HG03039 (cell line): ENCODE measurements at regions not wholly inside any gene's neighbourhood (a gene's known extent, or its start where the extent isn't known, plus 50 kb on each side); places are given as distances from the start of the nearest gene placed in this dataset.
"Not testable (repeated sequence)": the region's sequence is repeated elsewhere in the genome, so short reads cannot be mapped to it uniquely, and the experiment has no call there.

Source experiments
- ATAC-seq: cut with Tn5 transposase; IDR thresholded peaks from one replicate; pipeline ENCODE4 v1.9.1; 2021; ENCODE audit warnings: mild to moderate bottlenecking, moderate library complexity; ENCODE audit not compliant: unreplicated experiment

DNA sequence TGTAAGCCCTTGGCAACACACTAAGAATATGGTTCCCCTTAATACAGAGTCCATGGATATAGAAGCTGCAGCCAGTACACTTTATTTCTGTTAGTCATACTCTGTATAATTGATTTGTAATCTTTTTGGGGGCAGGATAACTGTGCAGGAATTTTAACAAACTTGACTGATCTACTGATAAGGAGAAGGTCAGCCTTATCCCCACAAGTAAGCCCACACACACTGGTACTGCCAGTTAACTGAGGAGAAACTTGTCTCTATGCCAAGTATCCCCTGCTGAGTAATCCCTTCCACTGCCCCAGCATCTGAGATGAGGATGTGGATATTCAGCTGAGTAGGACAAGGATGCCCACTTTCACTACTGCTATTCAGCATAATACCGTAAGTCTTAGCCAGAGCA, 154.9 kb upstream of the CXXC4 start:
- no peak for ATAC-seq

DNA sequence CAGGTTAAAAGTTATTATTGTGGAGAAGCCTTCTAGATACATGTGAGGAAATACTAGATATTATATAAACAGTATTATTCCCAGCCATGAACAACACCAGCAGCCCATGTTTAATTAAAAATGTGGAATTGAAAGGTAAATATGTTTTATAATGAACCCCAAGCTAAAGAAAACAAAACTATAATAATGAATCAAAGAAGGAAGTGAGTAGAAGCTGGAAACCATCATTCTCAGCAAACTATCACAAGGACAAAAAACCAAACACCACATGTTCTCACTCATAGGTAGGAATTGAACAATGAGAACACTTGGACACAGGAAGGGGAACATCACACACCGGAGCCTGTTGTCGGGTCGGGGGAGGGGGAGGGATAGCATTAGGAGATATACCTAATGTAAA, 167.6 kb upstream of the CXXC4 start:
- not testable (repeated sequence) for ATAC-seq

DNA sequence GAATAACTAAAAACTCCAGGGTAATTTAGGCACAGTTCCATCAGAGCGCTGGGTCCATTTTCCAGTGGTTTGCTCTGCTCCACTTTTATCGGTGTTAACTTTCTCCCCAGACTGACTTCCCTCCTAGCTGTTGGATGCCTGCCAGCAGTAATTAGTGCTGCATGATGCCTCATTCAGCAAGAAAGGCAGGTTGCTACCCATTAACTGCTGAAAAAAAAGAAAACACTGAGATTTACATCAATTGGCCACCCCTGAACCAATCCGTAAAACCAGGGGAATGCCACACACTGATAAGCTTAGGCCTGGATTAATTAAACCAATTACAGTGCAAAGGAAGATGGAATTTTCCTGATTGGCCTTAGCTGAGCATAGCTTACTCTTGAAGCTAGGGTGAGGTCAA, 182.4 kb upstream of the CXXC4 start:
- ATAC-seq = no peak

DNA sequence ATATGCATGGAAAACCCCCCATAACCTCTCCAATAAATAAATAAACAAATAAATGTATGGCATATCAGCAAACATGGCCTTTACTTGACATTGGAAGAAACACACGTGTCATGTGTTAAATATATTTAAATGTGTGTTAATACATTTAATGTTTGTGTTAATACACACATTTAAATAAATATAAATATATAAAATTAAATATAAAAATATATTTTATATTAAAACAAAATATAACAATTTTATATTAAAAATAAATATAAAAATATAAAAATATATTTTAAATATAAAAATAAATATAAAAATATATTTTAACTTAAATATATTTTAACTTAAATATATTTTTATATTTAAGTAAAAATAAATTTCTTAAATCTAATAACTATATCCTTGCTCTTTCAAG, 187.6 kb upstream of the CXXC4 start:
- ATAC-seq = no peak

DNA sequence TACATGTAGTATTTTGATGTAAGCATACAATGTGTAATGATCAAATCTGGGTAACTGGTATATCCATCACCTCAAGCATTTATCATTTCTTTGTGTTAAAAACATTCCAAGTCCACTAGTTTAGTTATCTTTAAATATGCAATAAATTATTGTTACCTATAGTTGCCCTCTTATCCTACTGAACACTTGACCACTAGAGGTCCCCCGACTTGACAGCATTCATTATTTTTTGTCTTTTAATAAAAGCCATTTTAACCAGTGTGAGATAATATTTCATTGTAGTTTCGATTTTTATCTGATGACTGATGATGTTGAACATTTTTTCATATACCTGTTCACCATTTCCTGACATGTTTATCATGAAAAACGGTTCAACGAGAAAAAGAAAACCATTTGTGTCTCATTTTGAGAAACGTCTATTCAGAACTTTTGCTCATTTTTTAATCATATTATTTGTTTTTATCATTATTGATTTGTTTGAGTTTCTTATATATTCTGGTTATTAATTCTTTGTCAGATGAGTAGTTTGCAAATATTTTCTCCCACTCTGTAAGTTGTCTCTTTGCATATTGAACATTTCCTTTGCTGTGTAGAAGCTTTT, 199.0 kb upstream of the CXXC4 start:
- ATAC-seq = no peak

DNA sequence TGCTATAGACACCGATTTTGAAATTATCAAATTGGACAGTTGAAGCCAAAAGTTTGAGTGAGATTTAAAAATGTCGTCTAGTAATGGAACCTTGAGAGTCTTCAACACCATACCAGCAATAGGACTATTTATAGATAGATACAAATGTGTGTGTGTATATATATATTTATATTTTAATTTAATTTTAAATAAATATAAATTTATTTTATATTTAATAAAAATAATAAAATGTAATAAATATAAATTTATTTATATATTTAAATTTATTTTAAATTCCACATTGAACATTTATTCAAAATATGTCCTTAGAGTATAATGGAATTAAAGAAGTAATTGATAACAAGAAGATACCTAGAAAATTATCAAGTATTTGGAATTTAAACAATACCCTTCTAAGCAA, 221.9 kb upstream of the CXXC4 start:
- ATAC-seq = no peak

DNA sequence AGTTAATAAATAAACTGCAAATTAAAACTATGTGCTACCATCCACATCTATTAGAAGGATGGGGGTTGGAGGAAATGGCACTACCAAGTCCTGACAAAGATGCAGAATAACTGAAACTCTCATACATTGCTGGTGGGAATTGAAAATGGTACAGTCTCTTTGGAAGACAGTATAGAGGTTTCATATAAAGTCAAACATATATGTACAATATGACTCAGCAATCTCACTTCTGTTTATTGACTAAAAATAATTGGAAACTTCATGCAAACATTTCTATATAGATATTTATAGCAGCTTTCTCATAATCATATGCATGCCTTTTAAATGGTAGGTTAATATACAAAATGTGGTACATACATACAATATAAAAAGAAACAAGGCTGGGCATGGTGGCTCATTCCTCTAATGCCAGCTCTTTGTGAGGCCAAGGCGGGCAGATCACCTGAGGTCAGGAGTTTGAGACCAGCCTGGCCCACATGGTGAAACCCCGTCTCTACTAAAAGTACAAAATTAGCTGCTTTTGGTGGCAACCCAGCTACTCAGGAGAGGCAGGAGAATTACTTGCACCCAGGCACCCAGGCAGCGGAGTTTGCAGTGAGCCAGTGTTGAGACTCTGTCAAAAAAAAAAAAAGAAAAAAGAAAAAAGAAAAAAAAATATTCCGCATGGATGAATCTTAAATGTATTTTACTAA, 225.0 kb upstream of the CXXC4 start:
- ATAC-seq = peak; percentile 98

DNA sequence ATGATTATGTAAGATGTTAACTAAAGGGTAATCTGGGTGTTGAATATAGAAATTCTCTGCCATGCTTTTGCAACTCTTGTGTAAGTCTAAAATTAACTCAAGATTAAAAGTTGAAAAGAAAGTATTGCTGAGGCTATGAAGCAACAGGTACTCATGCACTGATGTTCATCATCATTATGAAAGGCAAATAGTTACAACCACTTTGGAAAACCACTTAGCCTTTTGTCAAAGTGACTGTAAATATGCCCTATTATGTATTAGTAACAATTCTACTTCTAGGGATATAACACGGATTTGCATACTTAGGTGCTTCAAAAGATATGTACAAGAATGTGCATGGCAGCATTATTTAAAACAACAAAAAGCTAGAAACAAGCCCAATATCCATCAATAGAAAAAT, 227.8 kb upstream of the CXXC4 start:
- no peak for ATAC-seq

DNA sequence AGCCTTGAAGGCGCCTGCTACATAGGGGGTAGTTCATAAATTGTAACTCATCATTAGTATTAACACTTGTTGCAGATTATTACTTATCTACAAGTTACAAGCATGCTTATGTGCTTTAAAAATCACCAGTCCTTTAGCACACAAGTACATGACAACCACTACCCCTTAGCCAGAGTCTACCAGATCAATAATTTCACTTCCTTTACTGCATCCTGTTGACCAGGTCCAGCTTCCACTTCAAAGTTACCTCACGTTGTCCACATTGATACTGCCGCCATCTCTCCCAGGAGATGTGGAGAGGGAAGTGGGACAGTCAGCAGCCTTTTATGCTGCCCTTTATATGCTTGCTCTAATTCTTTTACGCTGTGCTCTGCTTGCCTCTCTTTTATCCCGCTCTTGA, 231.3 kb upstream of the CXXC4 start:
- ATAC-seq = no peak

DNA sequence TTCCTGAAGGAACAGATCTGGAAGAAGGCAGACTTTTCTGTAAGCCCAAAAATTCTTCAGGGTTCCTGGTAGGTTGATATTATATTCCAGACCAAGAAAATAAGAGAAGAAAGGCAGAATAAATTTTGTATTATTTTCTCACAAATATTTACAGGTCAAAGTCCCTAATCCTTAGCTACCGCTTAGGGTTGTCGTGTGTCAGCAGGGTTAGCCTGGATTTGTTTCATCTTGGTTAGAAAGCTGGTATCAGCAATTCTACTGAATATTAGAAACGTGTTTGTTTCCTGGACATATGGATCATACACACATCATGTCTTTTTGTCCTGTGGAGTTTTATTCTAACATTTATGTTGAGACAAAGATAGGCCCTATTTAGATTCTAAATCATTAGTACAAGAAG, 232.9 kb upstream of the CXXC4 start:
- ATAC-seq = no peak

DNA sequence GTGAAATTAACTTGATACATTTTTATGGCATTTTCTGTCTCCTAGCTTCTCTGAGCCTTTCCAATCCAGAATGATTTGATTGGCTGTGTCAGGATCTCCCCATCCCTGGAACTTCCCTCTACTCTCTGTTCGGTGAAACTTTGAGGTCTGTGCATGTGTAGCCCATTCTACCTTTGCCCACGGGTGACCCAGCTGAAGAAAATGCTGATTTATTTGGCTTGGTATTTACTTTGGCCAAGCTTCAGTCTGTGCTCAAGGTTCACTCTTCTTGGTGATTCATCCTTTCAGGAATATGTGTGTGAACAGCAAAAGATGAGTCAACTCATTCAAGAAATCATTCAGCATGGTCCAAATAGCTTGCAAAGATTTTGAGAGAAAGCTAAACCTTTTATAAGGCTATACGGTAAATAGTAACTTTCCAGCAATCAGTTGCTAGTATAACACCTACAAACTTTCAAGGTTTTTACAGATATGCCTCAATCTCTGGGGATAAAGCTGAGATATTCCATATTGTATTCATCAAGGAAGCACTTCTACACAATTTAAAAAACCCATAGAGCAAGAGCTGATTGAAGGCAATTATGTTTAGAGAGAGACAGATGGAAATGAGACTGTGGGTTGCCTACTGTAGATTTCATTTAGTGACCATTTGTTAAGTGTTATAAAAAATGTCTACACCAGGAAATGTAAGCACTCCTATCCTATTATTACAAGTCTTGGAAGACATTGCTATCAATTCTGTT, 233.9 kb upstream of the CXXC4 start:
- peak; percentile 49 for ATAC-seq

DNA sequence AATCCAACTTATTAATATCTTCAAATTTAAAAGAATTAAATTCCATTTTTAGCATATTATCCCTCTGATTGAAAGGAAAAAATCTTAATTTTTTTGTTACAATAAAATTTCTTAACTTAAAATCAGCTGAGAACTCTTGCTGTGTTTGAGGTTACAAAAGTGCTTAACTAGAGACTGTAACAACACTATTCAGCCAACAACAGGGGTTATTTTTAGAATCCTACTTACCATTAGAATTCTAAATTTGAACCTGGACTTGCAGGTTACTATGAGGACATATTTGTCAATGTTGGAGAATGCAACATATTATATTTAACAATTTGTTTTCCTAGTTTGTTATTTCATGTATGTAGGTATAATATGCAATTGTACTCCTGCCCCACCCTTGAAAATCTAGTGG, 238.1 kb upstream of the CXXC4 start:
- no peak for ATAC-seq

DNA sequence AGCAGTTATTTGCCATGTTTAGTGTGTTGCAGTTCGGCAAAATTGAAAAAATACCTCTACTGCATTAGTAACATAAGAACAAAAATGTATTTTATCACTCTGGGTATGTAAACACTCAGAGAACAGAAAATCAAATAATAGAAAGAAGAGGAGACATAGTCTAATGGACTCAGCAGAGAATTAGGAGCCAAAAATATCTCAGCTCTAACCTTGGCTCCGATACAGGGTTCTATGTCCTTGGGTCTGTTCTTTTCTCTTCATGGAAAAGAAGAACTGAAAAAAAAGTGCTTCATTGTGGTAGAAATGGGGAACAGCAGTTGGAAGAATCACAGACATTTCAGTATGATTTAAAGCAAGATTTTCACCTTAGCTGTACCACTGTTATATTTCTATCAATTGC, 240.5 kb upstream of the CXXC4 start:
- no peak for ATAC-seq

DNA sequence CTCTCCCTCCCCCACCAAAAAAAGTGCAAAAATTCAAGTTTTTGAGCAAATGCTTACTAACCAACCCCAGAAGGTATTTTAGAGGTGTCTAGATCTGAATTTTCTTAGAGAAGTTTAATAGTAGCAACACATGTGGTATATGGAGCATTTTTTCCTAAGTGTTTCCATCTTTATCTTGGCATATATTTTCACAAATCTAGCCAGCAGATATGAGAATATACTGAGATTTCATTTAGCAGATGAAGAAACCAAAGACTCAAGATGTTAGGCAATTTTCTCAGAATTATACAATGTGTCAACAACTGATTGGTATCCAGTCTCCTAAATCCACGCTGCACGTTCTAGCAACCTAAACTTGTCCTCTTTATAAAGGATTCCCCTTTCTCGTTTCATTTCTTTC, 245.5 kb upstream of the CXXC4 start:
- ATAC-seq = no peak

DNA sequence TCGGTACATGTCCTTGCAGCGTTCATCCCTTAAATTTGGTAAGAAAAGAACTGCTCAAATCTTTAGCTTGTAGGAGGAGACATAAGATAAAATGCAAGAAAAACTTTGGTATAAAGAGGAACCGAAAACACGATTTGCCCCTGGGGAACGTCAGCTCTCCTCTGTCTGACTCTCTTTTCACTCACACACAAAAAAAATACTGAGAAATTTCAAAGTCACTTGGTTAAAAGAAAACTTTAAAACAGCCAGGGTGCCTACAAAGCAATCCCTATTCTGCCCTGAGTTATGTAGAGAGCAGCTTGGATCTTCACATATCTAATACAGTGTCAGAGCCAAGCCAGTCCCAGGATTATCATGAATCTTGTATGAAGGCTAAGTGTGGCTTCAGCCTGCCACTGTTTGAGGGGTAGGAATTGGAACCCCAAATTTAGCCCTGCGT, 248.5 kb upstream of the CXXC4 start:
- ATAC-seq = peak; percentile 97

DNA sequence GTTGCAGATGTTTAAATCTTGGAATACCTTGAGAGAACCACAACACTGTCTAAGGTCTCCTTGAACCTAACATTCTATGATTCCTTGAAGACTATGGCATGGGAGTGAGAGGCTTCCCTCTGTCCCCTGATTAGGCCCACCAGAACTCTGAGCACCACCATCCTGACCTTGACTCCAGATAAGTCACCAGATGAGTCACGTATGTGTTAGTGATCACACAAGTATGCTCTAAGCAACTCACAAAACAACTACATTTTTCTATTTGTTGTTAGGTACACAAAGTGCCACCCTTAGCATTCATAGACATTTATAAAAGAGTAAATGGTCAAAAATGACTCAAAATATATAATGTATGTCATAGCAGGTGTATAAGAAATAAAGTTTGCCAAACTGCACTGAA, 252.9 kb upstream of the CXXC4 start:
- ATAC-seq = no peak

DNA sequence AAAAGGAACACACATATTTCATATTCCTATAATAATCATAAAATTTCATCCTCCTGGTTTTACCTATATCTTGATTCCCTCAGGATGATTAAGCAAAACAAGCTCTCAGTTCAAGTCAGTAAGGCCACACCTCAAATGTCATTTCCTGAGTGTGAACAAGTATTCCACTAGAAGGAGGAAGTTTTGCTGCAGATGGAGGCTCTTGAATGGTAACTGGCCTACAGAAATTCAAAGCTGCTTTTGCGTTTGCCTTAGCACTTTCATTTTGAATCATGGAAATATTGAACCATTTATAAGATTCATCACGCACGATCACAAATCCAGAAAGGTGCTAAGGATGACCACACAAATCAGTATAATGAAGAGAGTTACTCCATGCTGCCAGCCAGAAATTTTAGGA, 254.4 kb upstream of the CXXC4 start:
- no peak for ATAC-seq

DNA sequence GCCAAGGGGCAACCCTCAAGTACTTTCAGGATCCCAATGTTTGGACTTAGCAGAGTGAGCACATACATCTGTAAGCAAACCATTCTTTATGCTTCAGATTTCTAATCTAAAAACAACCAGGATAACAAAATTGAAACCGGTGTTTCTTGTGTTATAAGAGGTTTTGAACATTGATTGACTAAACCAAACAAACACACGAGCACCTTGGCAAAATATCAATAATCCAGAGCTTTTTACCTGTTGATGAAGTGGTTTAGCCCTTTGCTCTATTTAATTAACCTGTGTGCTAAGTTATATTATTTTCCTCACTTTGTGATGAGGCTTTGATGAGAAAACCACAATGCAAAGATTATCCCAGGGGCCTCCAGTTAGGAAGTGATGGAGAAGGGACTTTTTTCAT, 255.3 kb upstream of the CXXC4 start:
- ATAC-seq = no peak

DNA sequence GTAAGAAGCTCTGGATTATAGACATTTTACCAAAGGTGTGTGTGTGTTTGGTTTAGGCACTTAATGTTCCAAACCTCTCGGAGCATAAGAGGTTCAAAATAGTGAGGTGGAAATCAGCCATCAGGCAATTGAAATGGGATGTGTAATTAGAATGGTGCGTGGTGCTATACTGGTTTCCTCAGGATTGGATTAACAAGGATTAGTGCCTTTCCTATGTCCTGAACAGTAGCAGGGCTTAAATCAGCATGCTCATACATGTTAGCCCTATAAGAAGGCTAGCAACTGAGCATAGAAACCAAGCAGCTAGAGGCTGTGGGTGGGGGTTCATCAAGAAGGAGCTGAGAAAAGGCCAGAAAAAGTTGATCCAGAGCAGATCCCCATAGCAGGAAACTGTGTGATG, 256.8 kb upstream of the CXXC4 start:
- no peak for ATAC-seq

DNA sequence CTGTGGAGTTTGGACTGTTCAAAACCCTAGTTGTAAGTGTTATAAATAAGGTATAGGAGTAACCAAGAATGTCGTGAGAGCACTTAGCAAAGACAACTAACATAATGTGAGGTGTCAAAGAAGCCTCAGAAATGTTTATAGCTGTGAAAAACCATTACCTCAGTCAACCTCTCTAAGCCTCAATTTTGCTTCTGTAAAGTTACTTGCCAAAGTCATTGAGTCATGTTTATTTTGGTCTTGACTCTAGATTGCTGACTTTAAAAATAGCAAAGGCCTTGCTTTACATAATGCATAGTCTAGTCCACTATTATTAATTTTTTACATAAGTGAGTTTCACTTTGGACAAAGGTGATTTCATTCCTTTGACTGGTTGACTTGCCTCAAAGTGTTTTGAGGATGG, 257.6 kb upstream of the CXXC4 start:
- peak; percentile 68 for ATAC-seq

DNA sequence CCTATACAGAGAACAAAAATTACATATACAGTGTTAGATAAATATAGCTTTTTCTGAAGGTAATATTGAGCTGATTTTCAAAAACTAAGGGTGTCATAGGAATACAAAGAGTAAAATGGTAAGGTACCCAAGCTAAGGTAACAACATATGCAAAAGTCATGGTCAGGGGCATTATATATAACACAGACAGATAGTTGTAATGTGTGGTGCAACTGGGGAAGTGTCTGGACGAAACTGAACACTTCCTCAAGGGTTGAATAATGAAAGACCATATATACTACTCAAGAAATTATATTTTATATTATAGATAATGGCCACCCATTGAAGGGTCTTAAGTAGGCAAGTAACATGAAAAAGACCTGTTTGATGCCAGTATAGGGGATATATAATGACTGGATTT, 262.1 kb upstream of the CXXC4 start:
- ATAC-seq = peak; percentile 30

DNA sequence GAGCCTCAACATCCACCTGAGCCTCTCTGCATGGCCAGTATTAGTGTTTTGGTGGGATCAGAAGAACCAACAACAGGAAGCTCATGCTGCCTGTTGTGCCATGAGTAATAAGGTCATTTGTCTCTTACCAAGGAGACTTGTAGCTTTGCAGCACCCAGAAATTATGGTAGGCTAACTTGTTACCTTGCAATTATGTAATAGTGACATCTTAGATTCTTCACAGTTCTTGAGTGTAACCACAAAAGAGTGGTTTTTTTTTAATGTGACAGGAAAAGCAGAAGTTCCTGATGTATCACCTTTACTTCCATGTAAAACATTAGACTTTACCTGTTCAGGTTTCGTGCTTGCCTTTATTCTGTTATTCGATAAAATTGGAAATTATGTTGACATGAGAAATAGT, 263.9 kb upstream of the CXXC4 start:
- no peak for ATAC-seq
